ENCODE measurements at regions not wholly inside any gene's neighbourhood (a gene's known extent, or its start where the extent isn't known, plus 50 kb on each side); places are given as distances from the start of the nearest gene placed in this dataset.

DNA sequence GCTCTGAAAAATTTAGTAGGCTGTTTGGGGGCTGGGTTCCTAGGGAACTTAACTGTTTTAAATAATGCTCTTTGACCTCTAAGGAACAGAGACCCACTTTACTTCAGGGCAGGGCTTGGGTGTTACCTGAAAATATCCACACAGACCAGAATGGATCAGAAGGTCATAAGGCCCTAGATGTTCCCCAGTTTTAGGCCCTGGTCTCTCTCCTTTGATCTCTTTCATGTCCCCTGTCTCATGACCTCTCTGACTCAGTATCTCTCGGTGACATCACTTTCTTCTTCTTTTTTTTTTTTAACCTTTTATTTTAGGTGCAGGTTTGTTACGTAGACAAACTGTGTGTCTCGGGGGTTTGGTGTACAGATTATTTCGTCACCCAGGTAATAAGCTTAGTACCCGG, 272.1 kb upstream of the SGK1 start:
- TF ChIP-seq, protein P1, sequence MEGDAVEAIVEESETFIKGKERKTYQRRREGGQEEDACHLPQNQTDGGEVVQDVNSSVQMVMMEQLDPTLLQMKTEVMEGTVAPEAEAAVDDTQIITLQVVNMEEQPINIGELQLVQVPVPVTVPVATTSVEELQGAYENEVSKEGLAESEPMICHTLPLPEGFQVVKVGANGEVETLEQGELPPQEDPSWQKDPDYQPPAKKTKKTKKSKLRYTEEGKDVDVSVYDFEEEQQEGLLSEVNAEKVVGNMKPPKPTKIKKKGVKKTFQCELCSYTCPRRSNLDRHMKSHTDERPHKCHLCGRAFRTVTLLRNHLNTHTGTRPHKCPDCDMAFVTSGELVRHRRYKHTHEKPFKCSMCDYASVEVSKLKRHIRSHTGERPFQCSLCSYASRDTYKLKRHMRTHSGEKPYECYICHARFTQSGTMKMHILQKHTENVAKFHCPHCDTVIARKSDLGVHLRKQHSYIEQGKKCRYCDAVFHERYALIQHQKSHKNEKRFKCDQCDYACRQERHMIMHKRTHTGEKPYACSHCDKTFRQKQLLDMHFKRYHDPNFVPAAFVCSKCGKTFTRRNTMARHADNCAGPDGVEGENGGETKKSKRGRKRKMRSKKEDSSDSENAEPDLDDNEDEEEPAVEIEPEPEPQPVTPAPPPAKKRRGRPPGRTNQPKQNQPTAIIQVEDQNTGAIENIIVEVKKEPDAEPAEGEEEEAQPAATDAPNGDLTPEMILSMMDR (IDR thresholded peaks at IDR 0.05; ENCODE audit: low read depth, low read length, poor library complexity, severe bottlenecking) = no peak
- TF ChIP-seq EZH2phosphoT487 (IDR thresholded peaks at IDR 0.05; ENCODE audit: borderline replicate concordance, low read length) = no peak

Data from DOHH2 (cell line).